Thyroid gland (tissue), 4 donors: ENCODE measurements at regions not wholly inside any gene's neighbourhood (a gene's known extent, or its start where the extent isn't known, plus 50 kb on each side); places are given as distances from the start of the nearest gene placed in this dataset.

Experiments
- POLR2A ChIP-seq, 2 donors: fragments of 450-650 bp; IDR thresholded peaks; one replicate each; pipeline ENCODE4 v1.6.1; 2017; ENCODE audit warnings: antibody characterized with exemption in 2 of 2, mild to moderate bottlenecking in 2 of 2, moderate library complexity in 1 of 2
- TF ChIP-seq, protein P1 (sequence below), 6 experiments: fragments of 200-600 bp in 3 of 6; fragments of 450-650 bp in 3 of 6; sonication (generic) in 3 of 6; IDR thresholded peaks; one replicate each; pipeline ENCODE4 v1.5.1; 2016 to 2019; ENCODE audit warnings: antibody characterized with exemption in 6 of 6, mild to moderate bottlenecking in 2 of 6, inconsistent platforms in 1 of 6, moderate library complexity in 1 of 6

DNA sequence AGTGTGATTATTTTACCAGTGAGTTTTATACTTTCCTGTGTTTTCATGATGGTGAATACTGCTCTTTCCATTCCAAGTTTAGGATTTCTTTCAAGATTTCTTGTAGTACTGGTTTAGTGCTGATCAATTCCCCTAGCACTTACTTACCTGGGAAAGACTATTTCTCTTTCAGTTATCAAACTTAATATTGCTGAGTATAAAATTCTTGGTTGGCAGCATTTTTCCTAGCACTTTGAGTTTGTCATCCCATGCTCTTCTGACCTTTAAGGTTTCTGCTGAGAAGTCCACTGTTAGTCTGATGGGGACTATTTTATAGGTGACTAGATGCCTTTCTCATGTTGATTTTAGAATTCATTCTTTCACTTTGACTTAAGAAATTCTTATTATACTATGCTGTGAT, 842.8 kb upstream of the CITED2 start:
- TF ChIP-seq, protein P1, sequence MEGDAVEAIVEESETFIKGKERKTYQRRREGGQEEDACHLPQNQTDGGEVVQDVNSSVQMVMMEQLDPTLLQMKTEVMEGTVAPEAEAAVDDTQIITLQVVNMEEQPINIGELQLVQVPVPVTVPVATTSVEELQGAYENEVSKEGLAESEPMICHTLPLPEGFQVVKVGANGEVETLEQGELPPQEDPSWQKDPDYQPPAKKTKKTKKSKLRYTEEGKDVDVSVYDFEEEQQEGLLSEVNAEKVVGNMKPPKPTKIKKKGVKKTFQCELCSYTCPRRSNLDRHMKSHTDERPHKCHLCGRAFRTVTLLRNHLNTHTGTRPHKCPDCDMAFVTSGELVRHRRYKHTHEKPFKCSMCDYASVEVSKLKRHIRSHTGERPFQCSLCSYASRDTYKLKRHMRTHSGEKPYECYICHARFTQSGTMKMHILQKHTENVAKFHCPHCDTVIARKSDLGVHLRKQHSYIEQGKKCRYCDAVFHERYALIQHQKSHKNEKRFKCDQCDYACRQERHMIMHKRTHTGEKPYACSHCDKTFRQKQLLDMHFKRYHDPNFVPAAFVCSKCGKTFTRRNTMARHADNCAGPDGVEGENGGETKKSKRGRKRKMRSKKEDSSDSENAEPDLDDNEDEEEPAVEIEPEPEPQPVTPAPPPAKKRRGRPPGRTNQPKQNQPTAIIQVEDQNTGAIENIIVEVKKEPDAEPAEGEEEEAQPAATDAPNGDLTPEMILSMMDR (IDR thresholded peaks at IDR 0.05): no peak
- no peak for TF ChIP-seq POLR2A (IDR thresholded peaks at IDR 0.05)
